GM21515 (cell line): ENCODE measurements at regions not wholly inside any gene's neighbourhood (a gene's known extent, or its start where the extent isn't known, plus 50 kb on each side); places are given as distances from the start of the nearest gene placed in this dataset.
"Not testable (repeated sequence)": the region's sequence is repeated elsewhere in the genome, so short reads cannot be mapped to it uniquely, and the experiment has no call there.

Source experiments
- ATAC-seq: cut with Tn5 transposase; IDR thresholded peaks from one replicate; pipeline ENCODE4 v1.9.1; 2021; ENCODE audit not compliant: unreplicated experiment

GRCh38 chr2:156254637-156255067 lies 77.9 kb downstream of the NR4A2 start:
- not testable (repeated sequence) for ATAC-seq

GRCh38 chr2:156253765-156254164 lies 78.8 kb downstream of the NR4A2 start:
- ATAC-seq, result no peak

GRCh38 chr2:156242874-156243273 lies 89.6 kb downstream of the NR4A2 start:
- no peak for ATAC-seq

- no peak for ATAC-seq
Measured at GRCh38 chr2:156237558-156237957, 95.0 kb downstream of the NR4A2 start.

GRCh38 chr2:156229724-156230362 lies 102.7 kb downstream of the NR4A2 start:
- ATAC-seq, result no peak

GRCh38 chr2:156223328-156223727 lies 109.2 kb downstream of the NR4A2 start:
- ATAC-seq, result not testable (repeated sequence)

- ATAC-seq, result no peak
Measured at GRCh38 chr2:156221703-156222102, 110.8 kb downstream of the NR4A2 start.

GRCh38 chr2:156219491-156220100 lies 112.9 kb downstream of the NR4A2 start:
- ATAC-seq, result no peak

GRCh38 chr2:156215656-156216055 lies 116.9 kb downstream of the NR4A2 start:
- ATAC-seq, result no peak

GRCh38 chr2:156211318-156211717 lies 121.2 kb downstream of the NR4A2 start:
- ATAC-seq, result no peak

- no peak for ATAC-seq
Measured at GRCh38 chr2:156206355-156206754, 126.2 kb downstream of the NR4A2 start.

GRCh38 chr2:156199588-156199987 lies 132.9 kb downstream of the NR4A2 start:
- ATAC-seq, result no peak

GRCh38 chr2:156196031-156196430 lies 136.5 kb downstream of the NR4A2 start:
- no peak for ATAC-seq

- peak; percentile 48 for ATAC-seq
Measured at GRCh38 chr2:156192468-156192867, 140.1 kb downstream of the NR4A2 start.

- no peak for ATAC-seq
Measured at GRCh38 chr2:156191527-156191926, 141.0 kb downstream of the NR4A2 start.

GRCh38 chr2:156190517-156190916 lies 142.0 kb downstream of the NR4A2 start:
- no peak for ATAC-seq

- ATAC-seq, result no peak
Measured at GRCh38 chr2:156189584-156189983, 142.9 kb downstream of the NR4A2 start.

GRCh38 chr2:156189143-156189542 lies 143.4 kb downstream of the NR4A2 start:
- ATAC-seq, result no peak

GRCh38 chr2:156182132-156182531 lies 150.4 kb downstream of the NR4A2 start:
- no peak for ATAC-seq

GRCh38 chr2:156181208-156181607 lies 151.3 kb downstream of the NR4A2 start:
- ATAC-seq, result no peak

GRCh38 chr2:156177654-156178053 lies 154.9 kb downstream of the NR4A2 start:
- no peak for ATAC-seq

GRCh38 chr2:156175946-156176345 lies 156.6 kb downstream of the NR4A2 start:
- no peak for ATAC-seq

GRCh38 chr2:156170929-156171328 lies 161.6 kb downstream of the NR4A2 start:
- no peak for ATAC-seq
